H1 (cell line): ENCODE measurements at regions not wholly inside any gene's neighbourhood (a gene's known extent, or its start where the extent isn't known, plus 50 kb on each side); places are given as distances from the start of the nearest gene placed in this dataset.

Experiments
- EP300 ChIP-seq, 2 experiments: IDR thresholded peaks; 1 replicate in 1 of 2; 2 replicates in 1 of 2; pipeline ENCODE4 v1.6.1; 2011 to 2012; ENCODE audit warnings: low read depth in 2 of 2, low read length in 2 of 2, mild to moderate bottlenecking in 2 of 2, borderline replicate concordance in 1 of 2, inconsistent platforms in 1 of 2, moderate library complexity in 1 of 2
- EZH2 ChIP-seq: fragments of 200-600 bp; sonication (generic); IDR thresholded peaks from 2 replicates; pipeline ENCODE4 v1.7.1; 2012; ENCODE audit warnings: low read depth, mild to moderate bottlenecking, moderate library complexity, low read length, inconsistent platforms; ENCODE audit not compliant: severe bottlenecking
- GABPA ChIP-seq: IDR thresholded peaks from 2 replicates; pipeline ENCODE4 v1.6.1; 2011; ENCODE audit warnings: mild to moderate bottlenecking, low read length, moderate library complexity, borderline replicate concordance; ENCODE audit not compliant: insufficient read depth
- GTF2F1 ChIP-seq: IDR thresholded peaks from 2 replicates; pipeline ENCODE4 v1.6.1; 2012; ENCODE audit warnings: low read depth, low read length, improper control_type of control experiment, borderline replicate concordance
- MAFK ChIP-seq: IDR thresholded peaks from 2 replicates; pipeline ENCODE4 v1.6.1; 2012; ENCODE audit warnings: low read depth, mild to moderate bottlenecking, improper control_type of control experiment, low read length
- MAX ChIP-seq: IDR thresholded peaks from 2 replicates; pipeline ENCODE4 v1.6.1; 2012; ENCODE audit warnings: inconsistent platforms
- POLR2A ChIP-seq, 2 experiments: IDR thresholded peaks; 1 replicate in 1 of 2; 2 replicates in 1 of 2; pipeline ENCODE4 v1.6.1; 2011; ENCODE audit warnings: low read depth in 2 of 2, low read length in 2 of 2, mild to moderate bottlenecking in 2 of 2; ENCODE audit errors: control extremely low read depth in 1 of 2
- RAD21 ChIP-seq, 2 experiments: IDR thresholded peaks in 1 of 2; conservative IDR thresholded peaks in 1 of 2; 2 replicates each; pipeline ENCODE4 v1.6.1; 2011; ENCODE audit warnings: low read depth in 2 of 2, low read length in 2 of 2, improper control_type of control experiment in 1 of 2, inconsistent platforms in 1 of 2, mild to moderate bottlenecking in 1 of 2, moderate library complexity in 1 of 2
- TF ChIP-seq, protein P1 (sequence below), 3 experiments: IDR thresholded peaks; 1 replicate in 2 of 3; 2 replicates in 1 of 3; pipeline versions ENCODE4 v1.5.1 to v1.6.1; 2011; ENCODE audit warnings: low read length in 3 of 3, mild to moderate bottlenecking in 3 of 3, inconsistent platforms in 2 of 3, low read depth in 1 of 3, moderate library complexity in 1 of 3; ENCODE audit not compliant: insufficient read depth in 1 of 3; ENCODE audit errors: control extremely low read depth in 1 of 3
- TF ChIP-seq, protein P2 (sequence below): IDR thresholded peaks from 2 replicates; pipeline ENCODE4 v1.6.1; 2011; ENCODE audit warnings: low read depth, mild to moderate bottlenecking, low read length; ENCODE audit not compliant: insufficient read depth

DNA sequence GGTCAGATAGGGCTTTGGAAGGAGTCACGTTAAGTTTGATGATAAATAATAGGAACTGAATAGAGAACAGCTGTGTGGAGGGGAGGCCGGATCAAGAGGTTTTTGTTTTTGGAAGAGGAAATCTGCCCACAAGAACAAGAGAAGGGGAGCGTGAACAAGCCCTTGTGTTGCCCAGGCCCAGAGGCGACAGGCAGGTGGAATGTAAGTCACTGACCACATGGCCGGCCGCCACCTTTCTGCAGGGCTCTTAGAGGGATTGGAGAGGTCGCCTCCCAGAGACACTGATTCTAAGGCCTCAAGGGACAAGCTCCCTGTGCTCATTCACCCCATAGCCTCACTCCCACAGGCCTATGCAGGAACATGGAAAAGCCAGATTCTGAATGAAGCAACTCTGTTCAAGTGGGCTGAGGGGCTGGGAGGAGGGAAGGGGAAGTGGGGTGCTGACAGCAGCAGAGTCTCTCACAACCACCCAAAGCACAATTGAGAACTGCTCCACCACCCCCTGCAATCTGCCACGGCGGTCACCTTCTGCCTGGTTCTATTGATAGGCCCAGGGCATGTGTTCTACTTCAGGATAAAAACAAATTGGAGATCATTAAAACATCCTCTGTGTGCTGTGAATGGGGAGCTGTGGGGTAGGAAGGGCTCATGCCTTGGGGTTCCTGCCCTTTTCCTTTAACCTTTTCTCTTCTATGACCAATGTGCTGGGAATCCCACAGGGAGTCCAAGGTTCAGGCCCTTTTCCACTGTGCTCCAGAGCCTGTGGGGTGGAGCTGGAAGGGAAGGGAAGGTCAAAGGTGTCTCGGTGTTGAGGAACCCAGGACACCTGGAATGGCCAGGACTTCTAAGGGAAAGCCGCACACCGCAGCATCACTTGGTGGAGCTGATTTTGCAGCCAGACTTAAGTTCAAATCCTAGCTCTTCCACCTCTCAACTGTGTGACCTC, 63.3 kb upstream of the PARP1 start:
- TF ChIP-seq, protein P1, sequence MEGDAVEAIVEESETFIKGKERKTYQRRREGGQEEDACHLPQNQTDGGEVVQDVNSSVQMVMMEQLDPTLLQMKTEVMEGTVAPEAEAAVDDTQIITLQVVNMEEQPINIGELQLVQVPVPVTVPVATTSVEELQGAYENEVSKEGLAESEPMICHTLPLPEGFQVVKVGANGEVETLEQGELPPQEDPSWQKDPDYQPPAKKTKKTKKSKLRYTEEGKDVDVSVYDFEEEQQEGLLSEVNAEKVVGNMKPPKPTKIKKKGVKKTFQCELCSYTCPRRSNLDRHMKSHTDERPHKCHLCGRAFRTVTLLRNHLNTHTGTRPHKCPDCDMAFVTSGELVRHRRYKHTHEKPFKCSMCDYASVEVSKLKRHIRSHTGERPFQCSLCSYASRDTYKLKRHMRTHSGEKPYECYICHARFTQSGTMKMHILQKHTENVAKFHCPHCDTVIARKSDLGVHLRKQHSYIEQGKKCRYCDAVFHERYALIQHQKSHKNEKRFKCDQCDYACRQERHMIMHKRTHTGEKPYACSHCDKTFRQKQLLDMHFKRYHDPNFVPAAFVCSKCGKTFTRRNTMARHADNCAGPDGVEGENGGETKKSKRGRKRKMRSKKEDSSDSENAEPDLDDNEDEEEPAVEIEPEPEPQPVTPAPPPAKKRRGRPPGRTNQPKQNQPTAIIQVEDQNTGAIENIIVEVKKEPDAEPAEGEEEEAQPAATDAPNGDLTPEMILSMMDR (IDR thresholded peaks at IDR 0.05; ENCODE audit: control extremely low read depth in 1 of 3, insufficient read depth in 1 of 3, low read depth in 1 of 3, low read length in 3 of 3) = no peak
- TF ChIP-seq MAX = no peak
- TF ChIP-seq, protein P2, sequence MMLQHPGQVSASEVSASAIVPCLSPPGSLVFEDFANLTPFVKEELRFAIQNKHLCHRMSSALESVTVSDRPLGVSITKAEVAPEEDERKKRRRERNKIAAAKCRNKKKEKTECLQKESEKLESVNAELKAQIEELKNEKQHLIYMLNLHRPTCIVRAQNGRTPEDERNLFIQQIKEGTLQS = no peak
- TF ChIP-seq POLR2A (IDR thresholded peaks at IDR 0.05; ENCODE audit: control extremely low read depth in 1 of 2, low read depth in 2 of 2, low read length in 2 of 2) = no peak
- TF ChIP-seq RAD21 (IDR thresholded peaks at IDR 0.05 in 1 of 2, conservative IDR thresholded peaks at IDR 0.05 in 1 of 2; ENCODE audit: low read depth in 2 of 2, low read length in 2 of 2) = no peak
- no peak for TF ChIP-seq GABPA
- TF ChIP-seq EZH2 = no peak
- no peak for TF ChIP-seq EP300 (IDR thresholded peaks at IDR 0.05; ENCODE audit: borderline replicate concordance in 1 of 2, low read depth in 2 of 2, low read length in 2 of 2)
- TF ChIP-seq GTF2F1 = no peak
- TF ChIP-seq MAFK = no peak
